ENCODE measurements at regions not wholly inside any gene's neighbourhood (a gene's known extent, or its start where the extent isn't known, plus 50 kb on each side); places are given as distances from the start of the nearest gene placed in this dataset.

DNA sequence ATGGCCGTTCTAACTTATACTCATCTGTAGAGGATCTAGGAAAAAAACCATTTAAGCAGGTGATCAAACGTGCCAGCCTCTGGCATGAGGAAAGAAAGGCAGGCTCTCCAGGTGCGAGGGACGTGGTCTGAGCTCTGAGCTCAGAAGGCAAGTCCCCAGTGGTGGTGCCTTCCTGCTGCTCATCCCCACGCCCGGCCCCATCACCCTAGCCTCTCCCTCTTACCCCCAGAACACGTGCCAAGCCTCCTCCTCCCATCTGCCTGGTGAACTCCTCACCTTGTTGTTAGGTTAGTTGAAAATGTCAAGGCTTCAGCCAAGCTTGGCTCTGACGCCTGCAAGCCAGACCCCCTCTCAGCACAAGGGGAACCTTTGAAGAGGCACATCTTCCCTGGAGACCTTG lies 571.2 kb upstream of the MKI67 start:
- TF ChIP-seq FOXP2 (optimal IDR thresholded peaks at IDR 0.05; ENCODE audit: borderline replicate concordance, extremely low read depth, extremely low read length, insufficient read depth): no peak

GRCh38 chr10:128701381-128701780 lies 575.2 kb upstream of the MKI67 start:
- TF ChIP-seq SIN3A (IDR thresholded peaks at IDR 0.05; ENCODE audit: borderline replicate concordance, insufficient read depth, low read length): no peak
- no peak for TF ChIP-seq TAF1 (IDR thresholded peaks at IDR 0.05; ENCODE audit: borderline replicate concordance, insufficient read depth, low read length)

DNA sequence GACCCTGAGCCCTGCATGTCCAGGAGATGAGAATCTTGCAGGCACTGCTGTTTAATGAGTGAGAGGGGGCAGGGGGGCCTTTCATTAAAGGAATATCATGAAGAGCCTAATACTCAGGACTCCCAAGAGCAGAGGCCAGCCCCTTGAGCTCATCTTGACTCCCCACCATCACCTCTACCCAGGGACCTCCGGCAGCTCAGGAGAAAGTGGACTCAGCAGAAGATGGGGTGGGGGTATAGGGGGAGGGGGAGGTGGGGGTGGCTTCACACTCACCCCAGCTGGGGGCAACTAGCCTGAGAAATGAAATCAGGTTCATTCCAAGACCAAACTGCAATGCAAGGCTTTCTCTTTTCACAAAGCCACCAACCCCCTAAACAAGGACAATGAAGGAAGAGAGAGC lies 575.6 kb upstream of the MKI67 start:
- no peak for TF ChIP-seq TAF1 (IDR thresholded peaks at IDR 0.05; ENCODE audit: borderline replicate concordance, insufficient read depth, low read length)
- no peak for TF ChIP-seq REST (IDR thresholded peaks at IDR 0.05; ENCODE audit: insufficient read depth in 1 of 2, low read depth in 2 of 2, low read length in 2 of 2)
- TF ChIP-seq SIN3A (IDR thresholded peaks at IDR 0.05; ENCODE audit: borderline replicate concordance, insufficient read depth, low read length): no peak
- TF ChIP-seq FOXP2 (optimal IDR thresholded peaks at IDR 0.05; ENCODE audit: borderline replicate concordance, extremely low read depth, extremely low read length, insufficient read depth): no peak
- no peak for TF ChIP-seq POLR2AphosphoS5 (IDR thresholded peaks at IDR 0.05; ENCODE audit: low read depth, low read length)

DNA sequence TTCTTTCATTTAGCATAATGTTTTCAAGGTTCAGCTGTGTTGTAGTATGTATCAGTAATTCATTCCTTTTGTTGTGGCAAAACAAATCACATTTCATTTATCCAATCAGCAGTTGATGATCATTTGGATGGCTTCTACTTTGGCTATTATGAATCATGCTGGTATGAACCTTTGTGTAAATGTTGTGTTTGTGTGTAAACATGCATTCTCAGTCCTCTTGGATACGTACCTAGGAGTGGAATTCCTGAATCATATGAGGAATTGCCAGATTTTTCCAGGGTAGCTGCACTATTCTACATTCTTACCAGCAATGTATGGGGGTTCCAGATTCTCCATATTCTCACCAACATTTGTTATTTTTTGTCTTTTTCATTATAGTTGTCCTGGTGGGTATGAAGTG lies 578.5 kb upstream of the MKI67 start:
- TF ChIP-seq TAF1 (IDR thresholded peaks at IDR 0.05; ENCODE audit: borderline replicate concordance, insufficient read depth, low read length): no peak
- TF ChIP-seq REST (IDR thresholded peaks at IDR 0.05; ENCODE audit: insufficient read depth in 1 of 2, low read depth in 2 of 2, low read length in 2 of 2): no peak
- TF ChIP-seq SIN3A (IDR thresholded peaks at IDR 0.05; ENCODE audit: borderline replicate concordance, insufficient read depth, low read length): no peak
- TF ChIP-seq FOXP2 (optimal IDR thresholded peaks at IDR 0.05; ENCODE audit: borderline replicate concordance, extremely low read depth, extremely low read length, insufficient read depth): no peak
- no peak for TF ChIP-seq POLR2AphosphoS5 (IDR thresholded peaks at IDR 0.05; ENCODE audit: low read depth, low read length)

DNA sequence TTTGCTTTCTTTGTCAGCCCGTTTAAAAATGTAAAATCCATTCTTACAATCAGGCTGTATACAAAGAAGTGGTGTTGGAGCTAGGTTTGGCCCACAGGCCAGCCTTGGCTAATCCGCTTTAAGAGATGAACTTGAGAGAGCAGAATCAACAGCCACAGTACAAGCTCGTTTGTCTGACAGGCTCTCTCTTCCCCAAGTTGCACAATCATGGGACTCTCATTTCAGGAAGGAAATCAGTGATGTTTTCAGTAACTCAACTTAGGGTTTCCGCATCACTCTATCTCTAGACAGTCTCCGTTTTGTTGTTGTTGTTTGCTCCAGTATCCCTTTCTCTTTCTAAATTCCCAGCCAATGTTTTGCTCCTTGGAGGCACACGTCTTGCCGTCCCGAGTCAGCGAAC lies 582.0 kb upstream of the MKI67 start:
- TF ChIP-seq TAF1 (IDR thresholded peaks at IDR 0.05; ENCODE audit: borderline replicate concordance, insufficient read depth, low read length) (no peak), FOXP2 (optimal IDR thresholded peaks at IDR 0.05; ENCODE audit: borderline replicate concordance, extremely low read depth, extremely low read length, insufficient read depth) (no peak), SIN3A (IDR thresholded peaks at IDR 0.05; ENCODE audit: borderline replicate concordance, insufficient read depth, low read length) (no peak), POLR2AphosphoS5 (IDR thresholded peaks at IDR 0.05; ENCODE audit: low read depth, low read length) (no peak), REST (IDR thresholded peaks at IDR 0.05; ENCODE audit: insufficient read depth in 1 of 2, low read depth in 2 of 2, low read length in 2 of 2) (no peak)

DNA sequence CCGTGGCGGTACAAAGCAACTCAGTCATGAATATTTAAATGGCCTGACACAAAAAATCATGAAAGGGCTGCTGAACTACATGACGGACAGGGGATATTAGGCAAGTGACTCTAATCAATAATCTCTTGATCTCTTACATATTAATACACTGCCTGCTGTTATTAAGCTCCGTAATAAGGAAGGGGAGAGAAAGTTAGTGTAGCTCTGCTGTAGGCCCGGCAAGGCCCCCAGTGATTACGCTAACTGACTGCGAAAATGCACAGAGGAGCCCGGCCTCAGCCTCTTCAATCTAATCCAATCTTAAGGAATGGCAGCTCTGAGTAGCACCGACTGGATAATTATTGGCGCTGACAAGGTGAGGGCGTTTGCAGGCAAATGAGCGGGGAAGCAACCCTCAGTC lies 583.5 kb upstream of the MKI67 start:
- TF ChIP-seq POLR2AphosphoS5 (IDR thresholded peaks at IDR 0.05; ENCODE audit: low read depth, low read length): no peak
- no peak for TF ChIP-seq SIN3A (IDR thresholded peaks at IDR 0.05; ENCODE audit: borderline replicate concordance, insufficient read depth, low read length)
- TF ChIP-seq TAF1 (IDR thresholded peaks at IDR 0.05; ENCODE audit: borderline replicate concordance, insufficient read depth, low read length): no peak
- no peak for TF ChIP-seq REST (IDR thresholded peaks at IDR 0.05; ENCODE audit: insufficient read depth in 1 of 2, low read depth in 2 of 2, low read length in 2 of 2)
- TF ChIP-seq FOXP2 (optimal IDR thresholded peaks at IDR 0.05; ENCODE audit: borderline replicate concordance, extremely low read depth, extremely low read length, insufficient read depth): no peak

Measured in PFSK-1 (cell line).